ENCODE measurements at regions not wholly inside any gene's neighbourhood (a gene's known extent, or its start where the extent isn't known, plus 50 kb on each side); places are given as distances from the start of the nearest gene placed in this dataset.

- TF ChIP-seq CTCF (conservative IDR thresholded peaks at IDR 0.05; ENCODE audit: low read length): no peak
- TF ChIP-seq EZH2phosphoT487 (IDR thresholded peaks at IDR 0.05; ENCODE audit: borderline replicate concordance, low read depth, low read length): no peak
Measured at GRCh38 chr6:14212632-14213031, 95.1 kb downstream of the CD83 start.
